NCI-H2081 (cell line): ENCODE measurements at regions not wholly inside any gene's neighbourhood (a gene's known extent, or its start where the extent isn't known, plus 50 kb on each side); places are given as distances from the start of the nearest gene placed in this dataset.
"Not testable (repeated sequence)": the region's sequence is repeated elsewhere in the genome, so short reads cannot be mapped to it uniquely, and the experiment has no call there.

ENCODE experiments used
- DNase-seq, 2 experiments: peaks; one replicate each; lab custom pipeline; 2025; lab: John Stamatoyannopoulos, UW

GRCh38 chr6:134607411-134607810 is 289.5 kb upstream of the SGK1 start:
- DNase-seq, result no peak

- DNase-seq, result no peak
Observed at GRCh38 chr6:134605034-134605433, 287.1 kb upstream of the SGK1 start.

- no peak for DNase-seq
Observed at GRCh38 chr6:134604014-134604676, 286.2 kb upstream of the SGK1 start.

- no peak for DNase-seq
Observed at GRCh38 chr6:134603561-134603960, 285.6 kb upstream of the SGK1 start.

- no peak for DNase-seq
Observed at GRCh38 chr6:134602123-134602522, 284.2 kb upstream of the SGK1 start.

- DNase-seq, result no peak
Observed at GRCh38 chr6:134600671-134601070, 282.8 kb upstream of the SGK1 start.

- DNase-seq, result no peak
Observed at GRCh38 chr6:134599079-134599478, 281.2 kb upstream of the SGK1 start.

GRCh38 chr6:134596191-134596590 is 278.3 kb upstream of the SGK1 start:
- DNase-seq, result no peak

- DNase-seq, result no peak
Observed at GRCh38 chr6:134594881-134595280, 277.0 kb upstream of the SGK1 start.

GRCh38 chr6:134593887-134594286 is 276.0 kb upstream of the SGK1 start:
- DNase-seq, result no peak

- DNase-seq, result no peak
Observed at GRCh38 chr6:134593442-134593841, 275.5 kb upstream of the SGK1 start.

GRCh38 chr6:134593024-134593423 is 275.1 kb upstream of the SGK1 start:
- DNase-seq, result no peak

GRCh38 chr6:134590449-134590848 is 272.5 kb upstream of the SGK1 start:
- no peak for DNase-seq

GRCh38 chr6:134590004-134590403 is 272.1 kb upstream of the SGK1 start:
- DNase-seq, result no peak

GRCh38 chr6:134589512-134589911 is 271.6 kb upstream of the SGK1 start:
- DNase-seq, result no peak

GRCh38 chr6:134588267-134588666 is 270.4 kb upstream of the SGK1 start:
- DNase-seq, result no peak

GRCh38 chr6:134585517-134585873 is 267.6 kb upstream of the SGK1 start:
- DNase-seq, result peak; percentile 22 to 66

GRCh38 chr6:134584847-134585516 is 267.1 kb upstream of the SGK1 start:
- peak; percentile 47 to 58 for DNase-seq

GRCh38 chr6:134577998-134578397 is 260.1 kb upstream of the SGK1 start:
- no peak for DNase-seq

- no peak for DNase-seq
Observed at GRCh38 chr6:134575221-134575620, 257.3 kb upstream of the SGK1 start.

- DNase-seq, result no peak
Observed at GRCh38 chr6:134574491-134574890, 256.6 kb upstream of the SGK1 start.

GRCh38 chr6:134569996-134570395 is 252.1 kb upstream of the SGK1 start:
- DNase-seq, result not testable (repeated sequence)

- DNase-seq, result peak; percentile 41 to 84
Observed at GRCh38 chr6:134564705-134565104, 246.8 kb upstream of the SGK1 start.

- DNase-seq, result no peak
Observed at GRCh38 chr6:134560019-134560418, 242.1 kb upstream of the SGK1 start.
